ENCODE measurements at regions not wholly inside any gene's neighbourhood (a gene's known extent, or its start where the extent isn't known, plus 50 kb on each side); places are given as distances from the start of the nearest gene placed in this dataset.

DNA sequence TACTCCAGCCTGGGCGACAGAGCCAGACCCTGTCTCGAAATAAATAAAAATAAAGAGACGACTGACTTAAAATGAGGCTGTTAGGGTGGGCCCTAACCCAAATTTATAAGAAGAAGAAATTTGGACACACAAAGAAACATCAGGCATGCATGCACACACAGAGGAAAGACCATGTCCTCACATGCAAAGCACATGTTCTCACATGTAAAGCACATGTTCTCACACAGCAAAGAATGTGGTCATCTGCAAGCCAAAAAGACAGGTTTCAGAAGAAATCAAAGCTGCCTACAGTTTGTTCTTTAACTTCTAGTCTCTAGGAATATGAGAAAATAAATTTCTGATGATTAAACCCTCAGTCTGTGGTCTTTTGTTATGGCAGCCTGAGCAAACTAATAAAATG is 132.3 kb upstream of the CRIM1 start:
- Histone ChIP-seq H3K36me3 (ENCODE audit: control insufficient read depth in 2 of 4, insufficient read depth in 4 of 4, low read length in 3 of 4) (no peaks in the 10 kb centered on the region), H4K20me1 (replicated peaks in 1 of 2; ENCODE audit: control insufficient read depth in 1 of 2, insufficient read depth in 2 of 2, low read length in 2 of 2) (no peaks in the 10 kb centered on the region), H4K91ac (replicated peaks; ENCODE audit: insufficient read length, low read length) (no peak overlapping the region), H3K4ac (replicated peaks; ENCODE audit: insufficient read length, low read depth, low read length) (no peak overlapping the region), H2BK20ac (ENCODE audit: low read length) (no peak overlapping the region), H3K27ac (ENCODE audit: low read depth, low read length) (no peak overlapping the region), H3K4me2 (ENCODE audit: insufficient read depth in 1 of 2, low read depth in 2 of 2, low read length in 2 of 2) (no peak overlapping the region), H3K14ac (ENCODE audit: insufficient read length) (no peak overlapping the region), H3K9me3 (ENCODE audit: insufficient read depth in 2 of 2, low read depth in 1 of 2, low read length in 1 of 2) (no peaks in the 10 kb centered on the region), H3K23me2 (ENCODE audit: low read depth, low read length) (no peaks in the 10 kb centered on the region), H3K4me3 (ENCODE audit: extremely low read depth in 1 of 4, insufficient read depth in 2 of 4, low read depth in 3 of 4, low read length in 4 of 4) (no peak overlapping the region), H2BK120ac (replicated peaks; ENCODE audit: low read depth, low read length) (no peak overlapping the region), H2AK5ac (ENCODE audit: low read depth, low read length) (no peak overlapping the region), H2BK15ac (ENCODE audit: low read length) (no peak overlapping the region), H3K18ac (ENCODE audit: extremely low read depth, low read length) (no peak overlapping the region), H4K8ac (ENCODE audit: extremely low read depth, insufficient read depth, low read length) (no peak overlapping the region), H4K5ac (ENCODE audit: insufficient read length, low read depth, low read length) (no peak overlapping the region), H3K79me1 (ENCODE audit: low read depth, low read length) (no peaks in the 10 kb centered on the region), H3K23ac (ENCODE audit: insufficient read length) (no peak overlapping the region), H3K9ac (replicated peaks in 1 of 4; ENCODE audit: extremely low read depth in 1 of 4, low read depth in 3 of 4, low read length in 3 of 4) (no peak overlapping the region), H2BK5ac (ENCODE audit: low read depth, low read length) (no peak overlapping the region), H2AFZ (ENCODE audit: low read length) (no peak overlapping the region), H3K4me1 (replicated peaks in 1 of 4; ENCODE audit: control insufficient read depth in 3 of 4, insufficient read depth in 4 of 4, low read length in 3 of 4) (no peaks in the 10 kb centered on the region), H2BK12ac (ENCODE audit: low read depth, low read length) (no peak overlapping the region), H3K27me3 (replicated peaks in 1 of 4; ENCODE audit: control insufficient read depth in 3 of 4, extremely low read depth in 1 of 4, insufficient read depth in 3 of 4, low read length in 3 of 4) (no peaks in the 10 kb centered on the region), H3K56ac (replicated peaks; ENCODE audit: insufficient read length, low read depth, low read length) (no peak overlapping the region), H3K79me2 (ENCODE audit: control insufficient read depth in 1 of 2, insufficient read depth in 2 of 2, low read length in 2 of 2) (no peaks in the 10 kb centered on the region)
- DNase-seq (ENCODE audit: low read depth in 1 of 2, low spot score in 2 of 2) (no peak), FAIRE-seq (no peak)
- TF ChIP-seq NRF1 (IDR thresholded peaks at IDR 0.05; ENCODE audit: low read depth, low read length): no peak
- no peak for TF ChIP-seq RFX5 (IDR thresholded peaks at IDR 0.05; ENCODE audit: borderline replicate concordance, low read depth, low read length)
- TF ChIP-seq, protein P1, sequence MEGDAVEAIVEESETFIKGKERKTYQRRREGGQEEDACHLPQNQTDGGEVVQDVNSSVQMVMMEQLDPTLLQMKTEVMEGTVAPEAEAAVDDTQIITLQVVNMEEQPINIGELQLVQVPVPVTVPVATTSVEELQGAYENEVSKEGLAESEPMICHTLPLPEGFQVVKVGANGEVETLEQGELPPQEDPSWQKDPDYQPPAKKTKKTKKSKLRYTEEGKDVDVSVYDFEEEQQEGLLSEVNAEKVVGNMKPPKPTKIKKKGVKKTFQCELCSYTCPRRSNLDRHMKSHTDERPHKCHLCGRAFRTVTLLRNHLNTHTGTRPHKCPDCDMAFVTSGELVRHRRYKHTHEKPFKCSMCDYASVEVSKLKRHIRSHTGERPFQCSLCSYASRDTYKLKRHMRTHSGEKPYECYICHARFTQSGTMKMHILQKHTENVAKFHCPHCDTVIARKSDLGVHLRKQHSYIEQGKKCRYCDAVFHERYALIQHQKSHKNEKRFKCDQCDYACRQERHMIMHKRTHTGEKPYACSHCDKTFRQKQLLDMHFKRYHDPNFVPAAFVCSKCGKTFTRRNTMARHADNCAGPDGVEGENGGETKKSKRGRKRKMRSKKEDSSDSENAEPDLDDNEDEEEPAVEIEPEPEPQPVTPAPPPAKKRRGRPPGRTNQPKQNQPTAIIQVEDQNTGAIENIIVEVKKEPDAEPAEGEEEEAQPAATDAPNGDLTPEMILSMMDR (IDR thresholded peaks at IDR 0.05; ENCODE audit: control extremely low read depth in 1 of 3, insufficient read depth in 1 of 3, low read depth in 1 of 3, low read length in 3 of 3): no peak
- no peak for TF ChIP-seq EP300 (IDR thresholded peaks at IDR 0.05; ENCODE audit: borderline replicate concordance in 1 of 2, low read depth in 2 of 2, low read length in 2 of 2)
- TF ChIP-seq, protein P2, sequence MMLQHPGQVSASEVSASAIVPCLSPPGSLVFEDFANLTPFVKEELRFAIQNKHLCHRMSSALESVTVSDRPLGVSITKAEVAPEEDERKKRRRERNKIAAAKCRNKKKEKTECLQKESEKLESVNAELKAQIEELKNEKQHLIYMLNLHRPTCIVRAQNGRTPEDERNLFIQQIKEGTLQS (IDR thresholded peaks at IDR 0.05; ENCODE audit: insufficient read depth, low read depth, low read length): no peak
- 63% methylated on average over 3 of the region's 3 CpGs; no CpG with 5 or more reads in 1 of the 2 experiments for WGBS, 2 experiments (ENCODE audit: extremely low coverage in 1 of 2, insufficient coverage in 1 of 2, insufficient read length in 1 of 2, insufficient replicate concordance in 2 of 2, low coverage in 1 of 2, low lambda C conversion rate in 2 of 2, missing lambda C conversion rate in 1 of 2)
- ChIA-PET CTCF (ENCODE audit: partially characterized antibody) (no interaction called here), POLR2A (ENCODE audit: partially characterized antibody) (no interaction called here)

Measured in H1 (cell line).